ENCODE measurements at regions not wholly inside any gene's neighbourhood (a gene's known extent, or its start where the extent isn't known, plus 50 kb on each side); places are given as distances from the start of the nearest gene placed in this dataset.

- no peak for TF ChIP-seq CTCF (conservative IDR thresholded peaks at IDR 0.05 in 1 of 2, IDR thresholded peaks at IDR 0.05 in 1 of 2; ENCODE audit: low read depth in 1 of 2, low read length in 2 of 2)
- no peak for TF ChIP-seq EZH2 (IDR thresholded peaks at IDR 0.05; ENCODE audit: low read length, missing control alignments)
Observed at GRCh38 chr18:35837922-35838496, 134.5 kb upstream of the RMP24 start.
